ENCODE measurements at regions not wholly inside any gene's neighbourhood (a gene's known extent, or its start where the extent isn't known, plus 50 kb on each side); places are given as distances from the start of the nearest gene placed in this dataset.
A peak's percentile ranks its signal among the peaks of the same experiment; 100 is the strongest.
"Not testable (repeated sequence)": the region's sequence is repeated elsewhere in the genome, so short reads cannot be mapped to it uniquely, and the experiment has no call there.

DNA sequence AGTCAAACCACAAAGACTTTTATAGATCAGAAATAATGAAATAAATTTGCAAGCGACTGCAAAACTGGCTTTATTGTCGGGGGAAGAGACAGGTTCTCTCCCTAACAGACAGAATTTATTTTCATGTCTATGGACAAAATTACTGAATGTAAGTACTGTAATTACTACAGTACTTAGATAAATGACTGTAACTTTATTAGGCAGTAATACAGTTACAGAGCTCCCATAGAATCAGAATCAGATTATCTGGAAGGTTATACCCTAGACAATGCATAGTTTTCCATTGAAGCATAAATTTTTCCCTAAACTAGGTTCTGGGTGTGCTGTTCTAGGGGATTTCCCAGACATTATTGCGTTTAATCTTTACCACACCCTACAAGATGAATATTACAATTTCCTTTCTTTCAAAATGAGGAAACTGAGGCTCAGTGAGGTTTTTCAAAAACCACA is 114.2 kb downstream of the C12orf75 start:
- no peak overlapping the region for H3K4me3 ChIP-seq (ENCODE audit: low read depth, low read length)
- peak; percentile 56 for DNase-seq (ENCODE audit: low read depth)
- TF ChIP-seq, protein P1, sequence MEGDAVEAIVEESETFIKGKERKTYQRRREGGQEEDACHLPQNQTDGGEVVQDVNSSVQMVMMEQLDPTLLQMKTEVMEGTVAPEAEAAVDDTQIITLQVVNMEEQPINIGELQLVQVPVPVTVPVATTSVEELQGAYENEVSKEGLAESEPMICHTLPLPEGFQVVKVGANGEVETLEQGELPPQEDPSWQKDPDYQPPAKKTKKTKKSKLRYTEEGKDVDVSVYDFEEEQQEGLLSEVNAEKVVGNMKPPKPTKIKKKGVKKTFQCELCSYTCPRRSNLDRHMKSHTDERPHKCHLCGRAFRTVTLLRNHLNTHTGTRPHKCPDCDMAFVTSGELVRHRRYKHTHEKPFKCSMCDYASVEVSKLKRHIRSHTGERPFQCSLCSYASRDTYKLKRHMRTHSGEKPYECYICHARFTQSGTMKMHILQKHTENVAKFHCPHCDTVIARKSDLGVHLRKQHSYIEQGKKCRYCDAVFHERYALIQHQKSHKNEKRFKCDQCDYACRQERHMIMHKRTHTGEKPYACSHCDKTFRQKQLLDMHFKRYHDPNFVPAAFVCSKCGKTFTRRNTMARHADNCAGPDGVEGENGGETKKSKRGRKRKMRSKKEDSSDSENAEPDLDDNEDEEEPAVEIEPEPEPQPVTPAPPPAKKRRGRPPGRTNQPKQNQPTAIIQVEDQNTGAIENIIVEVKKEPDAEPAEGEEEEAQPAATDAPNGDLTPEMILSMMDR (IDR thresholded peaks at IDR 0.05; ENCODE audit: insufficient read depth, low read length) = no peak

DNA sequence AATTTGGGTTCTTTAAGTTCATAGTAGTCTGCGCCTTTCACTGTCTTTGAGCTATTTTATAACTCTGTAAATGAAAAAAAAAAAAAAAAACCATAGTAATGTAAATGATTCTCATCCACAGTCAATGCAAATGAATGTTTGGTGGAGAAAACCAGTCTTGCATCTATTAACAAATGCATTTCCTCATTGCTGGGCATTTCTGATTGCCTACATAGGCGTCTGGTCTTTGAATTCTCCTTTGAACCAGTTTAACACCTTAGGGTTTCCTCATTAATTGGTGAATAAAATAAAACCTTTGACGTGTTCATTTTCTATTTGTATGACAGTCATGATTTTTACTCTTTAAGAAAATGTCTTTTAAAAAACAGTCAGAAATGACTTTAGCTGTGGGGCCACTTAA is 114.8 kb downstream of the C12orf75 start:
- DNase-seq (ENCODE audit: low read depth) = peak; percentile 16
- TF ChIP-seq, protein P1 (IDR thresholded peaks at IDR 0.05; ENCODE audit: insufficient read depth, low read length) = no peak
- no peak overlapping the region for H3K4me3 ChIP-seq (ENCODE audit: low read depth, low read length)

DNA sequence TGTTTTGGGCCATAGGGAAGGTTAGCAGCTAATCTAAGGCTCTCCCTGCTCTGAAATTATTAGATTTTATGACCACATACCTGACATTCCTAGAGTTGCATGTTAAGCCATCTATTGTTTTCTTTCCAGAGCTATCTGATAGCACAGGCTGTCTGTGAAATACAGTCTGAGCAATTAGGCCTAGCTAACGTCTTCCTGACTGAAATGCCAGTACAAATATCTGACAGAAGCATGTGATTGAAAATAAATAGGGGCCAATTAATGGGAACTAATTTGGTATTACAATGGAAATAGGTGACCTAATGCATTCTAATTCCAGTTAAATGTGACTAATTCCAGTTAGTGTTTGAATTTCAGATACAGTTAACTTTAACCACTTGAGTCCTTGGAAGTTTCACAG is 115.2 kb downstream of the C12orf75 start:
- H3K4me3 ChIP-seq (ENCODE audit: low read depth, low read length) = no peak overlapping the region
- DNase-seq (ENCODE audit: low read depth) = peak; percentile 80
- TF ChIP-seq, protein P1 (IDR thresholded peaks at IDR 0.05; ENCODE audit: insufficient read depth, low read length) = no peak

DNA sequence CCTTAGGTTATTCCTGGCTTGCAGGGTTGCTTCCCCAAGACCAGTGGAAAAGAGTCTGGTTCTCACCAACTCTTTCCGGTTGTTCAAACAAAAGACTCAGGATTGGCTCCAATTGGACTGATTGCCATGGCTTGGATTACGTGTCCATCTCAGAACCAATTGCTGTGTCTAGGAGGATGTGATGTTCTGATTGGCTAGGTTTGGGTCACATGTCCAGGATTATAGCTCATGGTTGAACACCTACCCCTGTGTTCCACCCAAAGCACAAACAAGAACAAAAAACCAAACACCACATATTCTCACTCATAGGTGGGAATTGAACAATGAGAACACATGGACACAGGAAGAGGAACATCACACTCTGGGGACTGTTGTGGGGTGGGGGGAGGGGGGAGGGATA is 116.0 kb downstream of the C12orf75 start:
- not testable (repeated sequence) for H3K4me3 ChIP-seq (ENCODE audit: low read depth, low read length); DNase-seq (ENCODE audit: low read depth)

DNA sequence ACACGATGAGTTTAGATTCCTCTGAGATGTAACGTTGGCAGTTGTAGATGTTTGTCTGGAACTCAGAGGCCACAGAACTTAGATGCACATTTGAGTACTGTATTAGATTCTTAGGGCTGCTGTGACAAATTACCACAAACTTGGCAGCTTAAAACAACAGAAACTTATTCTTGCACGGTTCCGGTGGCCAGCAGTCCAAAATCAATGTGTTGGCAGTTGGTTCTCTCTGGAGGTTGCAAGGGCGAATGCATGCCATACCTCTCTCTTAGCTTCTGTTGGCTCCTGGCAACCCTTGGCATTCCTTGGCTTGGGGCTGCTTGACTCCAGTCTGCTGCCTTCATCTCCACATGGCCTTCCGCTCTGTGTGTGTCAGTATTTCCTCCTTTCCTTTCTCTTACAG is 118.9 kb downstream of the C12orf75 start:
- TF ChIP-seq, protein P1 (IDR thresholded peaks at IDR 0.05; ENCODE audit: insufficient read depth, low read length) = no peak
- DNase-seq (ENCODE audit: low read depth) = no peak
- no peak overlapping the region for H3K4me3 ChIP-seq (ENCODE audit: low read depth, low read length)

DNA sequence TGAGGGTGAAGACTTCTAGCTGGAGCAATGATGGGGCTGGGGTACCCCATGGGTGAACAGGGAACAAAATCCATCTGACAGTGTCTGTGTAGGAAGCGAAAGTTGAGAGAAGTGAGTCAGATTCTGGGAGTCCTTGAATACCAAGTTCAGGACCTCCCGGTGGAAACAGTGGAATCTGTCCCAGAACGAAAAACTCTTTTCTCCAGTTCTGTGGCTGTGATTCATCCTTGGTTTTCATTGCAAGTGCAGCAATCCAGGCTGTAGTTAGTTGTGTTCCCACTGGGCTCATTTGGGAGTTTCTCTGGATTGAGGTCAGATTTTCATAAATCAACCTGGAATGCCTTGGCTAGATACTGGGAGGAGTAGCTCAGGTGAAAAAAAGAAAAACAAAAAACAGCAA is 120.7 kb downstream of the C12orf75 start:
- peak; percentile 71 for DNase-seq (ENCODE audit: low read depth)
- no peak overlapping the region for H3K4me3 ChIP-seq (ENCODE audit: low read depth, low read length)
- TF ChIP-seq, protein P1 (IDR thresholded peaks at IDR 0.05; ENCODE audit: insufficient read depth, low read length) = no peak

DNA sequence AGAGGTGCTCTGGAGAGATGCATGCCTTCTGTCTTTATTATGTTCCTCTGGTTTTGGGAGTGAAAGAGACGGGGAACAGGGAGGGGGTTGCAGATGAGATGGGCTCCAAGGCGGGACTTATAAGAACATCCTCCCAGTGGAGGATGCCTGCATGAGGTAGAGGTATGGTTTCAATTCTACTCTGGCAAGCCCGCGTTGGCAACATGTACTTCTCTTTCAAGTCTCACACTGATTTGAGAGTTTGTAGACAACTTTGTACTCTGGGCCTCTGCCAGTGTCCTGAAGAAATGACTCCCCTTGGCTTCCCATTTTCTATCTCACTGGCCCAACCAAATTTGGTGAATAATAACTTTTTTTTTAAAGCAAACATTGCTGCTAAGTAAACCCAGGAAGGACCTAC is 121.3 kb downstream of the C12orf75 start:
- no peak for DNase-seq (ENCODE audit: low read depth)
- TF ChIP-seq, protein P1 (IDR thresholded peaks at IDR 0.05; ENCODE audit: insufficient read depth, low read length) = no peak
- H3K4me3 ChIP-seq (ENCODE audit: low read depth, low read length) = no peak overlapping the region

All from fibroblast of the aortic adventitia (primary cell).